HAP-1 (cell line): ENCODE measurements at regions not wholly inside any gene's neighbourhood (a gene's known extent, or its start where the extent isn't known, plus 50 kb on each side); places are given as distances from the start of the nearest gene placed in this dataset.
"Not testable (repeated sequence)": the region's sequence is repeated elsewhere in the genome, so short reads cannot be mapped to it uniquely, and the experiment has no call there.

Experiments
- DNase-seq, 2 experiments: peaks; one replicate each; pipeline ENCODE4 v3.0.0-alpha.2; 2016 to 2020; ENCODE audit warnings: low spot score in 2 of 2
- H3K27me3 ChIP-seq: fragments of 250-450 bp; sonication (Bioruptor Pico); 2 replicates; pipeline ENCODE4 v1.5.1; 2020; ENCODE audit warnings: low read depth, mild to moderate bottlenecking, moderate library complexity
- H3K36me3 ChIP-seq: fragments of 250-450 bp; sonication (Bioruptor Pico); replicated peaks from 2 replicates; pipeline ENCODE4 v1.5.1; 2020; ENCODE audit warnings: mild to moderate bottlenecking
- H3K4me1 ChIP-seq: fragments of 250-450 bp; sonication (Bioruptor Pico); 2 replicates; pipeline ENCODE4 v1.5.1; 2020; ENCODE audit warnings: mild to moderate bottlenecking
- H3K4me3 ChIP-seq: fragments of 250-450 bp; sonication (Bioruptor Pico); 2 replicates; pipeline ENCODE4 v1.5.1; 2020; ENCODE audit warnings: mild to moderate bottlenecking, moderate library complexity
- H3K9me3 ChIP-seq: fragments of 250-450 bp; sonication (Bioruptor Pico); 2 replicates; pipeline ENCODE4 v1.5.1; 2020; ENCODE audit warnings: mild to moderate bottlenecking, moderate library complexity
- in situ Hi-C: fragments of 300-500 bp; cut with MboI; formaldehyde crosslinking; loops from 3 replicates; pipeline ENCODE4 v1.14.3; 2020; ENCODE audit warnings: low sequenced_read_pairs, inconsistent platforms, mixed read lengths

DNA sequence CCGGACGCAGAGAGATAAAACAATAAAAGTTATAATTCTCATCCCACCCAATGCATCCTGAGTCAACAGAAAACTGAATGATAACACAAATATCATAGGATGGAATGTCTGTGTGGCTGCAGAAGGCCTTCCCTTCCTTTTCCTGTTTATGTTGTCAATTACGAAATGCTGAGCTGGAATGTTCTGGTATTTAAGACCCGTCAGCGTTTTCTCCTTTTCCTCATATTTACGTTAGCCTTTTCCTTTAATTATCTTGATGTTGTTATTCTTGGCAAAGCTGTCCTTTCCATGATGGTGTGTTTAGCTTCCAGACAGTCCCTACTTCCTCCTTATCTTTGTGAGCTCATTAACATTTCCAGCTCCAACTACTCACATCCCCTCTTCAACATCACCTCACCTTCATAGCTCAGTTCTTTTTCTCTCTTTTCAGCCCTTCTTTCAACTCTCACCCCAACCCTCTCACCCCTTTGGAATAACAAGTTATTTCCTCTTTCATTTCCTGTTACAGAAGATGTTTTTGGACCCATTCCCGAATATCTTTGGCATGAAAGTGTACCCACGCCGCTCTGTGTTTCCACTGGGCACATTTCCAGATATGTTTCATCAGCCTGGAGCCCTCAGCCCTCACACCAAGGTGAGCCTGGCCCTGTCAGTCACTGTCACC, 221.6 kb downstream of the NR2F1-AS1 start:
- H3K4me1 ChIP-seq = no peaks in the 10 kb centered on the region
- in situ Hi-C loops = no loop called here
- no peak overlapping the region for H3K4me3 ChIP-seq
- no peaks in the 10 kb centered on the region for H3K27me3 ChIP-seq
- H3K36me3 ChIP-seq = no peaks in the 10 kb centered on the region
- no peaks in the 10 kb centered on the region for H3K9me3 ChIP-seq
- no peak for DNase-seq

DNA sequence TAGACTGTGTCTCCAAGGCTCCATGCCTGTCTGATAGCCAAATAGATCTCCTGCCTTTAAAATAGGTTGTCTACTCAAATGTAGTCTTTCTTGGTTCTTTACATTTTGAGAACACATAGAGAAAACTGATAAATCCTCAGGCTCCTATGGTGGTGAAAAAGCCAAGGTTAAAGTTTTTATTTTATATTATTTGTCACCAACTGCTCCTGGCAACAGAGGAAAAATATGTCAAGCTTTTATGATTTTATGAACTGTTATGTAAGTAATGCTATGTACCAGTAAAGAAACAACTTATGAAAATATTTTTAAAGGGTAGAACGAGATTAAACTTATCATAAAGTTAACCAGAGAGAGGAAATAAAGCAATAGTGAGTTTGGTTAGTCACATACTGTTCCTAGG, 222.8 kb downstream of the NR2F1-AS1 start:
- Histone ChIP-seq H3K9me3 (no peaks in the 10 kb centered on the region), H3K36me3 (no peaks in the 10 kb centered on the region), H3K27me3 (no peaks in the 10 kb centered on the region), H3K4me1 (no peaks in the 10 kb centered on the region), H3K4me3 (no peak overlapping the region)
- no peak for DNase-seq
- in situ Hi-C loops = no loop called here

DNA sequence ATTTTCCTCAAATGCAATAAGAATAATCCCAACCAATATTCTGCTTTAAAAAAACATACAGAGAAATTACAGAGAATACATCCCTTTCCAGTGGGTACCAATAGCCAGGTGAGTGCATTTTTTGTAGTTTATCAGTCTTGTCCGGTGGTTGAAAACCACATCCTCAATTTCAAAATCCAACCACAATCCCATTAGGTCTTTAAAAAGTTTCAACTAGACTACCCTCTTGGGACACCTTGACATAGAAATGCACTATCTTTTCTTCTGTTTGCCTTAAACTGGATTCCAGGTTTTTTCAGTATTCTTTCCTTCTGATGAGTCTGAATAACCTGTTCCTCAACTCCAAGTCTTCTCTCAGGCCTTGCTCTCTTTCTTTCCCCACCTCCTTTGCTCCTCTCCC, 223.3 kb downstream of the NR2F1-AS1 start:
- H3K9me3 ChIP-seq = no peaks in the 10 kb centered on the region
- H3K27me3 ChIP-seq = no peaks in the 10 kb centered on the region
- no peaks in the 10 kb centered on the region for H3K4me1 ChIP-seq
- H3K4me3 ChIP-seq = no peak overlapping the region
- H3K36me3 ChIP-seq = no peaks in the 10 kb centered on the region
- in situ Hi-C loops = no loop called here
- DNase-seq = no peak

- Histone ChIP-seq H3K4me1 (no peaks in the 10 kb centered on the region), H3K4me3 (no peak overlapping the region), H3K27me3 (no peaks in the 10 kb centered on the region), H3K36me3 (no peaks in the 10 kb centered on the region), H3K9me3 (no peaks in the 10 kb centered on the region)
- no peak for DNase-seq
- in situ Hi-C loops = no loop called here
Observed at GRCh38 chr5:93355691-93356090, 225.3 kb downstream of the NR2F1-AS1 start.

- H3K4me1 ChIP-seq = no peaks in the 10 kb centered on the region
- no peak overlapping the region for H3K4me3 ChIP-seq
- H3K27me3 ChIP-seq = no peaks in the 10 kb centered on the region
- H3K9me3 ChIP-seq = no peaks in the 10 kb centered on the region
- no peak for DNase-seq
- H3K36me3 ChIP-seq = no peaks in the 10 kb centered on the region
- in situ Hi-C loops = no loop called here
Observed at GRCh38 chr5:93352186-93352585, 228.8 kb downstream of the NR2F1-AS1 start.

- Histone ChIP-seq H3K9me3 (no peaks in the 10 kb centered on the region), H3K36me3 (no peaks in the 10 kb centered on the region), H3K4me3 (no peak overlapping the region), H3K4me1 (no peaks in the 10 kb centered on the region), H3K27me3 (no peaks in the 10 kb centered on the region)
- in situ Hi-C loops = no loop called here
- DNase-seq = no peak
Observed at GRCh38 chr5:93349613-93350012, 231.4 kb downstream of the NR2F1-AS1 start.

DNA sequence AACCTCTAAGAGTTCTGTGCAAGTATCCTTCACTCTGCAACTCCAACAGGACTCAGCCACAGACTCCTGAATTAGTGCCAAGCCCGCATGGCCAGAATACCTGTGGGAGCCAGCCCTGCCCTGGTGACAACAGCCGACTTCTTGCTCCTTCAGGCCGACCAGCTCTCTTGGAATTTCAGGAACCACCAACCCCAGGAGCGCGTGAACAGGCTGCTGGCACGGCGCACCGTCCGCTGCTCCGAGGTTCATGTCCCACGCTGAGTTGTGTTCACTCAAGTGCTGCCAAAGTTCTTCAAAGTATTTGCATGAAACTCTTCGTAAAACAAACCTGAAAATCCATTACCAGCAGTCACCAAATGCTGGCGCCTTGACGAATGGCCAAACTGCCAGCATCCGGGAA, 232.8 kb downstream of the NR2F1-AS1 start:
- in situ Hi-C loops = no loop called here
- no peak overlapping the region for H3K4me3 ChIP-seq
- no peak for DNase-seq

GRCh38 chr5:93346850-93347249, 234.2 kb downstream of the NR2F1-AS1 start:
- H3K4me3 ChIP-seq, H3K27me3 ChIP-seq, DNase-seq, in situ Hi-C loops, H3K9me3 ChIP-seq, H3K4me1 ChIP-seq, H3K36me3 ChIP-seq: not testable (repeated sequence)

More for the DNA sequence above, 232.8 kb downstream of the NR2F1-AS1 start:
- no peaks in the 10 kb centered on the region for H3K27me3 ChIP-seq
- no peaks in the 10 kb centered on the region for H3K4me1 ChIP-seq
- no peaks in the 10 kb centered on the region for H3K9me3 ChIP-seq
- no peaks in the 10 kb centered on the region for H3K36me3 ChIP-seq

DNA sequence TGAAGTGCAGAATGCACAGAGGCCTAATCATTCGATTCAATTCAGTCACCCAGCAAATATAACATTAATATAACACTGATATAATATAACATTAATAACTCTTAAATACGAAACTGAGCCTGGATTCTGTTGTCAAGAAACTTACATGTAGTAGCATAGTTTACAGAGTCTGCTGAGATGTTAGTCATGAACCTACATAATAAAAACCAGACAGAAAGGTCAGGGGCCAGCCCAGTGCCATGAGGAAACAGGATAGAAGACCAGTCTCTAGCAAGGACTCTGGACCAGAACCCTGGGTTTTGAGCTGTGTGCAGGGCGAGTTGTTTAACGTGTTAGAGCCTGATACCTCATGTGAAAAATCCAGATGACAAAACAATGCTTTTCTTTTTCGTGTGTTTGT, 234.7 kb downstream of the NR2F1-AS1 start:
- no peaks in the 10 kb centered on the region for H3K36me3 ChIP-seq

GRCh38 chr5:93343570-93343969, 237.4 kb downstream of the NR2F1-AS1 start:
- Histone ChIP-seq H3K27me3 (no peaks in the 10 kb centered on the region), H3K36me3 (no peaks in the 10 kb centered on the region), H3K4me3 (no peak overlapping the region), H3K9me3 (no peaks in the 10 kb centered on the region), H3K4me1 (no peaks in the 10 kb centered on the region)
- in situ Hi-C loops = no loop called here
- no peak for DNase-seq

More for the DNA sequence above, 234.7 kb downstream of the NR2F1-AS1 start:
- no peak for DNase-seq
- no peaks in the 10 kb centered on the region for H3K27me3 ChIP-seq
- no peaks in the 10 kb centered on the region for H3K4me1 ChIP-seq
- in situ Hi-C loops = no loop called here
- H3K9me3 ChIP-seq = no peaks in the 10 kb centered on the region
- H3K4me3 ChIP-seq = no peak overlapping the region

DNA sequence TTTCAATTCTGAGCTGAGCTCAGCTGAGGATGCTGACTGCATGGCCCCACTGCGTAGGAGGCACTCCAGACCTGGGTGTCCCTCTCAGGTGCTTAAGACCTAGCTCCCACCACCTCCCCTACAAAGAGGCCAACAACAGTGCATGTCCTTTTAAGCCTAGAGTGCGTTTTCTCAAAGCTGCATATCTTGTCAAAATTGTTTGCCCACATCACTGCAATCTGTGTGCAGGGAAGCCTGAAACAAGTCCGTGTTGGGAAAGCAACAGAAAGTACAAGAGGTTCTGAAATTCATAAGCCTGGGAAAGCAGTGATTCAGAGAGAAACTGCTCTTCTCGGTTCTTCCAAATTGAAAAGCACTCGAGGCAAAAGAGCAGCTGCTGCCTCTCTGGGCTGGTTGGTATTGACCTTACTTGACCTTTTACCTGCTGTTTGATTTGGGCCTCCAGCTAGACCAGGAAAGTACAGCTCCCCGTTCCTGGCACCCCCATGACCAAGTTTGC, 238.4 kb downstream of the NR2F1-AS1 start:
- DNase-seq = no peak
- no peaks in the 10 kb centered on the region for H3K9me3 ChIP-seq
- no peaks in the 10 kb centered on the region for H3K27me3 ChIP-seq
- H3K4me1 ChIP-seq = no peaks in the 10 kb centered on the region
- in situ Hi-C loops = no loop called here
- no peaks in the 10 kb centered on the region for H3K36me3 ChIP-seq
- H3K4me3 ChIP-seq = no peak overlapping the region

DNA sequence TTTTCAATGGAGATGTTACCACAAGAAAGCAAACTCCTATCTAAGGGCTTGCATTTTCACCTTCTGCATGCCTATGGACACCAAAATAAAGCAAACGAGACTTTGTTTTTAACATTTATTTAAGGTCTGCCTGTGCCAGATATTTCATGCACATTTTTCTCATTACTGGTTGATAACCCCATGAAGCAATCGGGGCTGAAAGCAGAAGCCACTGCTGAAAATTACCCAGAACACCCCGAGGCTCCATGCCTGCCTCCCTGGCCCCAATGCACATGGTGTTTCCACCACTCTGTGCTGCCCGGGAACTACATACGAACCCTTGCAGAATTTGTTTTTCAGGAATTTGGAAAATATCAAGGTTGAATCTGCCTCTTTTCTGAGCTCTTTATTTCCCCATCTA, 240.1 kb downstream of the NR2F1-AS1 start:
- Histone ChIP-seq H3K4me1 (no peaks in the 10 kb centered on the region), H3K36me3 (no peaks in the 10 kb centered on the region), H3K4me3 (no peak overlapping the region), H3K27me3 (no peaks in the 10 kb centered on the region), H3K9me3 (no peaks in the 10 kb centered on the region)
- DNase-seq = no peak
- in situ Hi-C loops = no loop called here

- Histone ChIP-seq H3K4me1 (no peaks in the 10 kb centered on the region), H3K36me3 (no peaks in the 10 kb centered on the region), H3K4me3 (no peak overlapping the region), H3K27me3 (no peaks in the 10 kb centered on the region), H3K9me3 (no peaks in the 10 kb centered on the region)
- in situ Hi-C loops = no loop called here
- DNase-seq = no peak
Observed at GRCh38 chr5:93337138-93337537, 243.9 kb downstream of the NR2F1-AS1 start.

GRCh38 chr5:93336330-93337110, 244.5 kb downstream of the NR2F1-AS1 start:
- in situ Hi-C loops = no loop called here
- no peak overlapping the region for H3K4me3 ChIP-seq
- DNase-seq = no peak
- no peaks in the 10 kb centered on the region for H3K4me1 ChIP-seq
- no peaks in the 10 kb centered on the region for H3K36me3 ChIP-seq
- no peaks in the 10 kb centered on the region for H3K9me3 ChIP-seq
- H3K27me3 ChIP-seq = no peaks in the 10 kb centered on the region
